ENCODE measurements at regions not wholly inside any gene's neighbourhood (a gene's known extent, or its start where the extent isn't known, plus 50 kb on each side); places are given as distances from the start of the nearest gene placed in this dataset.

GRCh38 chr3:117079997-117080396 is 370.4 kb downstream of the TUSC7 start:
- no peak for DNase-seq
- no peak for ATAC-seq

DNA sequence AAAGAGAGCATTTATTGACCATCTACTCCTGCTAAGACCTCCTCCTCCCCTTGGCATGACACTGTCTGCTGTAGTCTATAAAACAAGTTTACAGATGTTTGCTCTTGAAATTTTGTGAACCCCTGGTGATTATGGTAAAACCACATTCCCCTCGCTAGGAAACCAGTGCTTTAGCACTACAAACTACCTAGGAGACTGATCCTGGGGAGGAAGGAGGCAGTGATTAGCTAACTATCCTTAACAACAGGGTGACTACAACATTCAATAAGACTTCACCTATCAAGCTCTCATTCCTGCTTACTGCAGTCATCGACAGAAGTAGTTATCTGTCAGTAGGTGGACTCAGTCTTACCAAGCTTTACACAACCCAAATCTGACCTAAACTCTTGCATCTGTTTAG is 371.3 kb downstream of the TUSC7 start:
- no peak for DNase-seq
- no peak for ATAC-seq

- ATAC-seq (no peak), DNase-seq (no peak)
These were observed 374.7 kb downstream of the TUSC7 start for GRCh38 chr3:117084277-117084676.

- DNase-seq (no peak), ATAC-seq (no peak)
These were observed 375.2 kb downstream of the TUSC7 start for GRCh38 chr3:117084739-117085270.

- DNase-seq (no peak), ATAC-seq (no peak)
These were observed 382.1 kb downstream of the TUSC7 start for GRCh38 chr3:117091676-117092075.

DNA sequence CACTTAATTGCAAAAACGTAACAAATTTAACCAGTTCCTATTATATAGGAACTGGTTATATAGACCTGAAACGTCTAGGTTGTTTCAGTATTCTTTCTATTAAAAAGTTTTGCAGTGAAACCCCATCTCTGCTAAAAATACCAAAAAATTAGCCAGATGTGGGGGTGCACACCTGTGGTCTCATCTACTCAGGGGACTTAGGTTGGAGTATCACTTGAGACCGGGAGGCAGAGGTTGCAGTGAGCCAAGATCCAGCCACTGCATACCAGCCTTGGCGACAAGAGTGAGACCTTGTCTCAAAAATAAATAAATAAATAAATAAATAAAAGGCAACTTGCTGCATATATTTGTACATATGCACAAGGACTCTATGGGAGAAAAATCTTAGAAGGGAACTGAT is 387.0 kb downstream of the TUSC7 start:
- DNase-seq (no peak), ATAC-seq (no peak)

GRCh38 chr3:117097351-117097750 is 387.8 kb downstream of the TUSC7 start:
- ATAC-seq (no peak), DNase-seq (no peak)

- DNase-seq (no peak), ATAC-seq (no peak)
These were observed 392.1 kb downstream of the TUSC7 start for GRCh38 chr3:117101697-117102096.

- DNase-seq (no peak), ATAC-seq (no peak)
These were observed 392.8 kb downstream of the TUSC7 start for GRCh38 chr3:117102426-117102825.

DNA sequence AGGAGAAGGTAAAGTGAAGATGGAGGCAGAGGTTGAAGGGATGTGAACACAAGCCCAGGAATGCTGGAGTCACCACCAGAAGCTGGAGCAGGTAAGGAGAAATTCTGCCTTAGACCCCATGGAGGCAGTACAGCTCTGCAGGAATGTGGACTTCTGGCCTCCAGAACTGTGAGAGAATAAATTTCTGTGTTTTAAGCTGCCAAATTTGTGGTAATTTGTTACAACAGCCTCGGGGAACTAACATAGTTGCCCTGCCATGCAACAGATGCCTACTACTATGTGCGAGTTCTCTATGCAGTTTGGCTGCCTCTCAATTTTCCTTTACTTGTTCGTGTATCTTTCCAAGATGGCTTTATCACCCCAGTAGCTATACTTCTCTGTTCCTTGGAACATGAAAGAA is 394.1 kb downstream of the TUSC7 start:
- no peak for ATAC-seq
- no peak for DNase-seq

- no peak for DNase-seq
- ATAC-seq = no peak
These were observed 394.8 kb downstream of the TUSC7 start for GRCh38 chr3:117104381-117104780.

DNA sequence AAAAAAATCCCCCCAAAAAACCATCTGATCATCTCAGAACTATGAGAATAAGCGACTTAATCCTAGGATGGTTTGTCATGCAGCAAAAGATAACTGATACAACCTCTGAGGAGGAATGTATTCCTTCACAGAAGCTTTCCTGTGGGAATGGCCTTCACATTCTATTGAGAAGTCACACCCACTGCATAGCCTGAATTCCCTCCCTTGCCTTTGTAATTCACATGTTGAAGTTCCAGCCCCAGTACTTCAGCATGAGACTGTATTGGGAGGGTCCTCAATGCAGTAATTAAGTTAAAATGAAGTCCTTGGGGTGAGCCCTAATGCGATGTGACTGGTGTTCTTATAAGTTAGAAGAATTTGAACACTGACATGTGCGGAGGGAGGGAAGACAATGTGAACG is 395.2 kb downstream of the TUSC7 start:
- ATAC-seq (no peak), DNase-seq (no peak)

- DNase-seq = no peak
- ATAC-seq = no peak
These were observed 396.1 kb downstream of the TUSC7 start for GRCh38 chr3:117105686-117106085.

- no peak for DNase-seq
- ATAC-seq = no peak
These were observed 396.8 kb downstream of the TUSC7 start for GRCh38 chr3:117106396-117106795.

DNA sequence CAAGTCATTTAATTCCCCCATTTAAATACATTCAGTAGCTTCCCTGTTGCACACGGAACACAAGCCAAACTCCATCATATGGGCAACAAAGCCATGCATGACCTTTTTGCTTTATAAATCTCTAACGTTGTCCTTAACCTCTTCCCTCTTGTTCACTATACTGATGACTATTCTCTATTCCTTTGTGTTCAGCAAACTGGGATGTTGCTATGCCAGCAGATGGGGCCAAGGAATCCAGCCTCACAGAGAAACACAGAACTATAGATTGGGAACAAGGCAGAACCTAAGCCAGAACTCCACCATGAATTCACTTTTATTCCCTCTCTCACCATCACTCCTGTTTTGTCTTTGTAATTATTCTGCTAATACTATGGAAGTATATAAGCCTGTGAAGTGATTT is 398.4 kb downstream of the TUSC7 start:
- ATAC-seq (no peak), DNase-seq (no peak)

DNA sequence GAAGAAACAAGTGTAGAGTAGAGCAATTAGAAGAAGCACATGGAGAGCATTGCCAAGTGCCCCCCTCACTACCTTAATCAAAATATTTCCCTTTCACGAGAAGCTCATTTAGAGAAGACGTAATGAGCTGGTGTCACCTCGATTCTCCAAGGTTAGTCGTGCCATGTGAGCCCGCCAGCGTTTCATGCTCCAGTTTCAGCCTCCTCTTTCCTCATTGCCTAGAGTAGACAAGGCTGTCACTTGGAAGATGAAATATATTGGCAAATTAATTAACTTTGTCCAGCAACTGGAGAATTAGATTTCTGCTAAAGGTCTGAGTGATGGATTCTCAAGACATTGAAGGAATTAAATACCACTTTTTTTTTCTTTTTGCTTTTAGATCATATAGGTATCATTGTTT is 399.6 kb downstream of the TUSC7 start:
- DNase-seq (no peak), ATAC-seq (no peak)

- no peak for ATAC-seq
- no peak for DNase-seq
These were observed 405.1 kb downstream of the TUSC7 start for GRCh38 chr3:117114517-117115265.

DNA sequence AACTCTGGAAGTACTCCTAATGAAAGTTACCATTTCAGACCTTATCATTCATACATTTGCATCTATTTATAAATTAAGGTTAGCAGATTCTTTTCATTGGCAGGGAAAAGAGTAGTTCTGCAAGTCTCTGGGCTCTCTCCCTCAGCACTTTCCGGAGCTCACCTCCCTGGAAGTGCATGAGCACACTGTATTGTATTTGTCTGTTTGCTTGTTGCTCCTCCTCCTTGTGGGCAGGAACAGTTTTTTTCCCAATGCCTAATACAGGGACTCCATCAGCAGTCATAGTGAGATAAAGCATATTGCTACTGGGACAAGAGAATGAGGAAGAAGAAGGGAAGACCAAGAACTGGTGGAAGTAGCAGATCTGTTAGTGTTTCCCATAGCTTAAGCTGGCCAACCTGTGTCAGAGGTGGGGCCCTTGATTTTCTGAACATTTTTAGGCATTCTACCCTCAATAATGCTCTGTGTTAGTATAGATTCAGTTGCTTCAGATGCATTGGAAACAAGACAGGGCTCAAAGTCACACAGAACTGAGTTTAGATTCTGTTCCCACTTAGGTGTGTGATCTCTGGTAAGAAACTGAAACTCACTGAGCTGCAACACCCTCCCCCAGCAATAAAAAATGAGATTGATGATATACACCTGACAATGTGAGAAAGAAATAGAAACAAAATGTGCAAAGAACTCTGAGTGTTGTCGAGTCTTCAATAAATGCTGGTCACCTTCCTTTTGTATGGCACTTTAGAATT is 407.8 kb downstream of the TUSC7 start:
- ATAC-seq = no peak
- no peak for DNase-seq

DNA sequence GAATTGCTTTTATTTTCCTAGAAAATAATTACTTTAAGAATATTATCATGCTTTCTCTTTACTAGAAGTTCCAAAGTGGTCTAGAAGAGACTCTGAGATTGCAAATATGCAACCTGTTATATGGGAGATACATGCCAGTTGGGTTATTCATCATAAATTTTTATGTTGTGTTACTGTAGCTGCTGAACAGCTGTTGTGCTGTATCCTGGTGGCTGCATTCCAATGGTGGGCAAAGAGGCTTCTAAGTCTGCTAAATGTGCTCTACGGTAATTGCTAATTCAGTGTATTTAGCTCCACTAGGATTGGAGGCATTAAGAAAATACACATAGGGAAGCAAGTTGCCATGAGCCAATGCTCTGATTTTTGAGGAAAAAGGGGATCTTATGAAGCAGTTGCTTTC is 409.0 kb downstream of the TUSC7 start:
- no peak for DNase-seq
- ATAC-seq = no peak

DNA sequence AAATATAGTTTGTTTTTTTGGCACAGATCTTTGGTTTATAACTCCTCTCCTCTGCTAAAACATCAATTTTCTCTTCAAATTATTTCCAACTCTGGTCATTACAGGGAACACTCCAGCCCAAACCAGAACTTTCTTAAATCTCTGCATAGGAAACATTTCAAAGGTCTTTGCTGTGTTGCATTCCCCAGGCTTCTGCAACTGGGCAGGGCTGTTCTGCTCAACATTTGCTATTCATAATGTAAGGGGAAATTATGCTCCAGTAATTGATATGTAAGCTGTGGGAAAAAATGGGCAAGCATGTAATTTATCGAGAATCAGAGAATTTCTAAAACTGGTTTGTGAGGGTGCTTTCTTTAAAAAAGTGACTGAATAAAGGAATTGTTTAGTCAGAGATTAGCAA is 410.4 kb downstream of the TUSC7 start:
- no peak for ATAC-seq

DNA sequence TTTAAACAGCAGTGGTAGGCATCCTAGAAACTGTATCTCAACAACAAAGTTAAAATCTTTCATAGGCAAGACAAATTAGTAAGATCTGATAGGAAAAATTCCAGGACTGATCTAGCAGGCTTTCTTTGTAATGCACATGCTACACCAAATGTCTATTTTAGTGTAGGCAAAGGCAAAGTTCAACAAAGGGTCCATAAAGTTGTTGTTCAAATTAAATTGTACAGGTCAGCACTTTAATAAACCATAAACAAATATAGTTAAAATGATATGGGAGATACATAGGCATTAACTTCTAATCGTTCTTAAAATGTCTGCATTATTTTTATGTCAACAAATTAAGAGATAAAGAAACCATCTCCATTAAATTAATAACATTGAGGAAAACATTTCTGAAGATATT is 413.0 kb downstream of the TUSC7 start:
- ATAC-seq (no peak), DNase-seq (no peak)

More for the DNA sequence above, 410.4 kb downstream of the TUSC7 start:
- no peak for DNase-seq

- ATAC-seq (no peak), DNase-seq (no peak)
These were observed 416.9 kb downstream of the TUSC7 start for GRCh38 chr3:117126460-117126859.

- DNase-seq = no peak
- no peak for ATAC-seq
These were observed 417.5 kb downstream of the TUSC7 start for GRCh38 chr3:117126946-117127546.
